ENCODE measurements at regions not wholly inside any gene's neighbourhood (a gene's known extent, or its start where the extent isn't known, plus 50 kb on each side); places are given as distances from the start of the nearest gene placed in this dataset.

GRCh38 chr3:104763007-104763406, 603.7 kb upstream of the ALCAM start:
- no peak for TF ChIP-seq CTCF (IDR thresholded peaks at IDR 0.05; ENCODE audit: insufficient read depth, low read length)
- DNase-seq (ENCODE audit: low read depth), result peak; percentile 75
- no peak overlapping the region for H3K4me3 ChIP-seq (ENCODE audit: low read depth, low read length)

- no peak for TF ChIP-seq CTCF (IDR thresholded peaks at IDR 0.05; ENCODE audit: insufficient read depth, low read length)
- no peak for DNase-seq (ENCODE audit: low read depth)
- H3K4me3 ChIP-seq (ENCODE audit: low read depth, low read length), result no peak overlapping the region
Observed at GRCh38 chr3:104764496-104764895, 602.2 kb upstream of the ALCAM start.

- DNase-seq (ENCODE audit: low read depth), result no peak
- no peak for TF ChIP-seq CTCF (IDR thresholded peaks at IDR 0.05; ENCODE audit: insufficient read depth, low read length)
- H3K4me3 ChIP-seq (ENCODE audit: low read depth, low read length), result no peak overlapping the region
Observed at GRCh38 chr3:104768886-104769285, 597.8 kb upstream of the ALCAM start.

GRCh38 chr3:104779324-104779723, 587.4 kb upstream of the ALCAM start:
- no peak for TF ChIP-seq CTCF (IDR thresholded peaks at IDR 0.05; ENCODE audit: insufficient read depth, low read length)
- no peak for DNase-seq (ENCODE audit: low read depth)
- no peak overlapping the region for H3K4me3 ChIP-seq (ENCODE audit: low read depth, low read length)

GRCh38 chr3:104781112-104781511, 585.6 kb upstream of the ALCAM start:
- no peak for TF ChIP-seq CTCF (IDR thresholded peaks at IDR 0.05; ENCODE audit: insufficient read depth, low read length)
- DNase-seq (ENCODE audit: low read depth), result no peak
- H3K4me3 ChIP-seq (ENCODE audit: low read depth, low read length), result no peak overlapping the region

GRCh38 chr3:104785947-104786346, 580.8 kb upstream of the ALCAM start:
- H3K4me3 ChIP-seq (ENCODE audit: low read depth, low read length), result no peak overlapping the region
- TF ChIP-seq CTCF (IDR thresholded peaks at IDR 0.05; ENCODE audit: insufficient read depth, low read length), result no peak
- no peak for DNase-seq (ENCODE audit: low read depth)

- DNase-seq (ENCODE audit: low read depth), result no peak
- H3K4me3 ChIP-seq (ENCODE audit: low read depth, low read length), result no peak overlapping the region
- TF ChIP-seq CTCF (IDR thresholded peaks at IDR 0.05; ENCODE audit: insufficient read depth, low read length), result no peak
Observed at GRCh38 chr3:104787306-104787705, 579.4 kb upstream of the ALCAM start.

Measured in fibroblast of the aortic adventitia (primary cell).